ENCODE measurements at regions not wholly inside any gene's neighbourhood (a gene's known extent, or its start where the extent isn't known, plus 50 kb on each side); places are given as distances from the start of the nearest gene placed in this dataset.

GRCh38 chr18:56112013-56112749 is 524.2 kb upstream of the TCF4 start (continued):
- TF ChIP-seq CHD7 (IDR thresholded peaks at IDR 0.05; ENCODE audit: insufficient replicate concordance, low read length) (no peak), E2F6 (IDR thresholded peaks at IDR 0.05) (no peak), ASH2L (IDR thresholded peaks at IDR 0.05; ENCODE audit: low read length) (no peak), EZH2 (IDR thresholded peaks at IDR 0.05; ENCODE audit: low read depth, low read length, severe bottlenecking) (no peak), RBBP5 (IDR thresholded peaks at IDR 0.05; ENCODE audit: borderline replicate concordance, low read depth, low read length) (no peak)

Data from H1 (cell line).